H1 (cell line): ENCODE measurements at regions not wholly inside any gene's neighbourhood (a gene's known extent, or its start where the extent isn't known, plus 50 kb on each side); places are given as distances from the start of the nearest gene placed in this dataset.

Source experiments
- CTCF ChIA-PET: fragments of 300-600 bp; sonication (Branson Sonifier 250); formaldehyde crosslinking; loops from one replicate; lab custom pipeline; 2021; ENCODE audit not compliant: partially characterized antibody; lab: Charles Lee
- POLR2A ChIA-PET: fragments of 300-600 bp; sonication (Branson Sonifier 250); formaldehyde crosslinking; loops from one replicate; lab custom pipeline; 2021; ENCODE audit warnings: inconsistent platforms; ENCODE audit not compliant: partially characterized antibody; lab: Charles Lee
- DNase-seq, 2 experiments: peaks; one replicate each; pipeline versions ENCODE4 v3.0.0 to v3.0.0-alpha.2; 2010 to 2022; ENCODE audit warnings: low spot score in 2 of 2, low read depth in 1 of 2, mixed read lengths in 1 of 2
- FAIRE-seq: peaks from 2 replicates; lab custom pipeline; 2011; peaks lifted over from hg19 to GRCh38; lab: Jason Lieb, UNC
- H2AFZ ChIP-seq: 2 replicates; pipeline ENCODE4 v1.8.1; 2012; ENCODE audit warnings: low read length, inconsistent platforms
- H2AK5ac ChIP-seq: 2 replicates; pipeline ENCODE4 v1.6.1; 2013; ENCODE audit warnings: low read depth, low read length
- H2BK120ac ChIP-seq: replicated peaks from 2 replicates; pipeline ENCODE3; 2013; ENCODE audit warnings: low read depth, low read length, inconsistent platforms
- H2BK12ac ChIP-seq: 2 replicates; pipeline ENCODE4 v1.6.1; 2013; ENCODE audit warnings: low read depth, low read length
- H2BK15ac ChIP-seq: 2 replicates; pipeline ENCODE4 v1.6.1; 2013; ENCODE audit warnings: low read length
- H2BK20ac ChIP-seq: 2 replicates; pipeline ENCODE4 v1.6.1; 2013; ENCODE audit warnings: low read length
- H2BK5ac ChIP-seq: 2 replicates; pipeline ENCODE4 v1.6.1; 2013; ENCODE audit warnings: low read depth, low read length
- H3K14ac ChIP-seq: 2 replicates; pipeline ENCODE4 v1.6.1; 2013; ENCODE audit warnings: inconsistent platforms; ENCODE audit not compliant: insufficient read length
- H3K18ac ChIP-seq: 2 replicates; pipeline ENCODE4 v1.6.1; 2013; ENCODE audit warnings: low read length; ENCODE audit errors: extremely low read depth
- H3K23ac ChIP-seq: 2 replicates; pipeline ENCODE4 v1.6.1; 2013; ENCODE audit warnings: inconsistent platforms; ENCODE audit not compliant: insufficient read length
- H3K23me2 ChIP-seq: 2 replicates; pipeline ENCODE4 v1.6.1; 2013; ENCODE audit warnings: low read depth, low read length
- H3K27ac ChIP-seq: 2 replicates; pipeline ENCODE4 v1.6.1; 2011; ENCODE audit warnings: low read depth, low read length, inconsistent platforms
- H3K27me3 ChIP-seq, 4 experiments: replicated peaks in 1 of 4; 1 replicate in 1 of 4; 2 replicates in 3 of 4; pipeline versions ENCODE4 v1.6.1 to v1.8.1; 2011 to 2013; ENCODE audit warnings: low read length in 3 of 4, mild to moderate bottlenecking in 3 of 4, inconsistent platforms in 2 of 4, mixed read lengths in 2 of 4, moderate library complexity in 1 of 4; ENCODE audit not compliant: control insufficient read depth in 3 of 4, insufficient read depth in 3 of 4; ENCODE audit errors: extremely low read depth in 1 of 4
- H3K36me3 ChIP-seq, 4 experiments: 2 replicates each; pipeline versions ENCODE4 v1.6.1 to v1.8.1; 2011 to 2013; ENCODE audit warnings: mild to moderate bottlenecking in 4 of 4, low read length in 3 of 4, moderate library complexity in 2 of 4, control low read depth in 1 of 4, inconsistent platforms in 1 of 4; ENCODE audit not compliant: insufficient read depth in 4 of 4, control insufficient read depth in 2 of 4
- H3K4ac ChIP-seq: replicated peaks from 2 replicates; pipeline ENCODE3; 2013; ENCODE audit warnings: low read length, low read depth, mixed read lengths, inconsistent platforms; ENCODE audit not compliant: insufficient read length
- H3K4me1 ChIP-seq, 4 experiments: replicated peaks in 1 of 4; 1 replicate in 1 of 4; 2 replicates in 3 of 4; pipeline versions ENCODE4 v1.6.1 to v1.8.1; 2011 to 2013; ENCODE audit warnings: low read length in 3 of 4, inconsistent platforms in 2 of 4, mixed read lengths in 1 of 4; ENCODE audit not compliant: insufficient read depth in 4 of 4, control insufficient read depth in 3 of 4
- H3K4me2 ChIP-seq, 2 experiments: 2 replicates each; pipeline versions ENCODE4 v1.6.1 to v1.8.1; 2011 to 2013; ENCODE audit warnings: low read depth in 2 of 2, low read length in 2 of 2, control low read depth in 1 of 2, inconsistent platforms in 1 of 2, mild to moderate bottlenecking in 1 of 2; ENCODE audit not compliant: insufficient read depth in 1 of 2
- H3K4me3 ChIP-seq, 4 experiments: fragments of 200-600, 300-600 bp in 1 of 4; sonication (generic), shearing (Covaris generic), sonication (Bioruptor Twin) in 1 of 4; 2 replicates each; pipeline versions ENCODE4 v1.5.1 to v1.8.1; 2011 to 2016; ENCODE audit warnings: low read length in 4 of 4, low read depth in 3 of 4, control low read depth in 2 of 4, inconsistent platforms in 2 of 4, mild to moderate bottlenecking in 2 of 4, mixed read lengths in 1 of 4, moderate library complexity in 1 of 4; ENCODE audit not compliant: insufficient read depth in 2 of 4; ENCODE audit errors: extremely low read depth in 1 of 4
- H3K56ac ChIP-seq: replicated peaks from 2 replicates; pipeline ENCODE3; 2013; ENCODE audit warnings: low read depth, mild to moderate bottlenecking, mixed read lengths, low read length, inconsistent platforms; ENCODE audit not compliant: insufficient read length
- H3K79me1 ChIP-seq: 2 replicates; pipeline ENCODE4 v1.6.1; 2013; ENCODE audit warnings: low read depth, low read length, control low read depth
- H3K79me2 ChIP-seq, 2 experiments: 2 replicates each; pipeline versions ENCODE4 v1.6.1 to v1.8.1; 2012 to 2013; ENCODE audit warnings: low read length in 2 of 2, mild to moderate bottlenecking in 2 of 2, inconsistent platforms in 1 of 2; ENCODE audit not compliant: insufficient read depth in 2 of 2, control insufficient read depth in 1 of 2
- H3K9ac ChIP-seq, 4 experiments: replicated peaks in 1 of 4; 1 replicate in 1 of 4; 2 replicates in 3 of 4; pipeline versions ENCODE4 v1.6.1 to v1.8.1; 2011 to 2013; ENCODE audit warnings: low read depth in 3 of 4, low read length in 3 of 4, control low read depth in 2 of 4, mild to moderate bottlenecking in 2 of 4, moderate library complexity in 2 of 4, inconsistent platforms in 1 of 4; ENCODE audit errors: extremely low read depth in 1 of 4
- H3K9me3 ChIP-seq, 2 experiments: 2 replicates each; pipeline versions ENCODE4 v1.6.1 to v1.8.1; 2012 to 2013; ENCODE audit warnings: mild to moderate bottlenecking in 2 of 2, moderate library complexity in 2 of 2, control low read depth in 1 of 2, inconsistent platforms in 1 of 2, low read depth in 1 of 2, low read length in 1 of 2, mixed read lengths in 1 of 2; ENCODE audit not compliant: insufficient read depth in 2 of 2
- H4K20me1 ChIP-seq, 2 experiments: replicated peaks in 1 of 2; 2 replicates each; pipeline versions ENCODE3 to v1.8.1; 2011 to 2013; ENCODE audit warnings: inconsistent platforms in 2 of 2, low read length in 2 of 2, mild to moderate bottlenecking in 1 of 2; ENCODE audit not compliant: insufficient read depth in 2 of 2, control insufficient read depth in 1 of 2
- H4K5ac ChIP-seq: 2 replicates; pipeline ENCODE4 v1.6.1; 2013; ENCODE audit warnings: low read length, low read depth, mixed read lengths, inconsistent platforms; ENCODE audit not compliant: insufficient read length
- H4K8ac ChIP-seq: 2 replicates; pipeline ENCODE4 v1.8.0; 2013; ENCODE audit warnings: mild to moderate bottlenecking, moderate library complexity, low read length, inconsistent platforms; ENCODE audit not compliant: insufficient read depth; ENCODE audit errors: extremely low read depth
- H4K91ac ChIP-seq: replicated peaks from 2 replicates; pipeline ENCODE3; 2013; ENCODE audit warnings: low read length, mixed read lengths, inconsistent platforms; ENCODE audit not compliant: insufficient read length
- BRCA1 ChIP-seq: IDR thresholded peaks from 2 replicates; pipeline ENCODE4 v1.6.1; 2012; ENCODE audit warnings: low read depth, low read length, improper control_type of control experiment
- RAD21 ChIP-seq, 2 experiments: IDR thresholded peaks in 1 of 2; conservative IDR thresholded peaks in 1 of 2; 2 replicates each; pipeline ENCODE4 v1.6.1; 2011; ENCODE audit warnings: low read depth in 2 of 2, low read length in 2 of 2, improper control_type of control experiment in 1 of 2, inconsistent platforms in 1 of 2, mild to moderate bottlenecking in 1 of 2, moderate library complexity in 1 of 2
- WGBS, 2 experiments: shearing (Covaris generic) in 1 of 2; methylation state at CpG; one replicate each; pipeline versions ENCODE4 v1.1.6 to v1.1.7; 2013 to 2015; ENCODE audit warnings: low lambda C conversion rate in 2 of 2, mixed read lengths in 2 of 2, inconsistent platforms in 1 of 2, low coverage in 1 of 2, missing lambda C conversion rate in 1 of 2; ENCODE audit not compliant: insufficient replicate concordance in 2 of 2, insufficient coverage in 1 of 2, insufficient read length in 1 of 2; ENCODE audit errors: extremely low coverage in 1 of 2, missing lambda C conversion rate in 1 of 2; 5-methylcytosine and 5-hydroxymethylcytosine counted together
- TF ChIP-seq, protein P1 (sequence below): IDR thresholded peaks from 2 replicates; pipeline ENCODE4 v1.6.1; 2012; ENCODE audit warnings: inconsistent platforms

DNA sequence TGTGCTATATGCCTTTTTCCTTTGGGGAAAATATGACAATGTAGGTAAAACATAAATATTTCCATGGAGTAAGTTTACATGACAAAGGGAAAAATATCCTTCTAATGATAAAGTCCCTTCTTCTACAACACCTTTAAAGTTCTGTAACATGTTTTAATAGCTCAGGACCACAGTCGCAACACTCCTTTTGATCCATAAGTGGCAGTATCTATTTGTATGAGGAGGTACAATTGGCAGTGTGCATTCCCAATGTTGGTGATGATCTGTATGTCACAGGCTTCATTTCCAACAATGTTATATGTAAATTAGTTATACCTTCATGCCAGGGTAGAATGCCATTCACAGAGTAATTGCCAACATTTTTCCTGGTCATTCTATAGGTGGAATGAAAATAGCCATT, 127.1 kb upstream of the CCNH start:
- Histone ChIP-seq H4K8ac (no peak overlapping the region), H3K14ac (no peak overlapping the region), H2AFZ (no peak overlapping the region), H3K18ac (no peak overlapping the region), H3K79me1 (no peaks in the 10 kb centered on the region), H2BK120ac (no peak overlapping the region), H3K4ac (no peak overlapping the region), H2BK20ac (no peak overlapping the region), H3K23ac (no peak overlapping the region), H2AK5ac (no peak overlapping the region), H3K27ac (no peak overlapping the region), H3K56ac (no peak overlapping the region), H3K23me2 (no peaks in the 10 kb centered on the region), H3K4me2 (no peak overlapping the region), H2BK5ac (no peak overlapping the region), H3K36me3 (no peaks in the 10 kb centered on the region), H3K4me1 (no peaks in the 10 kb centered on the region), H4K91ac (no peak overlapping the region), H2BK15ac (no peak overlapping the region), H3K79me2 (no peaks in the 10 kb centered on the region), H3K9me3 (no peaks in the 10 kb centered on the region), H3K9ac (no peak overlapping the region), H3K27me3 (no peaks in the 10 kb centered on the region), H3K4me3 (no peak overlapping the region), H4K5ac (no peak overlapping the region), H2BK12ac (no peak overlapping the region), H4K20me1 (no peaks in the 10 kb centered on the region)
- FAIRE-seq (no peak), DNase-seq (no peak)
- ChIA-PET CTCF (no interaction called here), POLR2A (no interaction called here)
- no peak for TF ChIP-seq BRCA1
- TF ChIP-seq RAD21 (IDR thresholded peaks at IDR 0.05 in 1 of 2, conservative IDR thresholded peaks at IDR 0.05 in 1 of 2; ENCODE audit: low read depth in 2 of 2, low read length in 2 of 2) = peak; percentile 16 to 20; a peak in 3 of 4 replicates
- TF ChIP-seq, protein P1, sequence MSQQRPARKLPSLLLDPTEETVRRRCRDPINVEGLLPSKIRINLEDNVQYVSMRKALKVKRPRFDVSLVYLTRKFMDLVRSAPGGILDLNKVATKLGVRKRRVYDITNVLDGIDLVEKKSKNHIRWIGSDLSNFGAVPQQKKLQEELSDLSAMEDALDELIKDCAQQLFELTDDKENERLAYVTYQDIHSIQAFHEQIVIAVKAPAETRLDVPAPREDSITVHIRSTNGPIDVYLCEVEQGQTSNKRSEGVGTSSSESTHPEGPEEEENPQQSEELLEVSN = no peak
- WGBS, 2 experiments = 92% methylated on average over 1 of the region's 1 CpG; no CpG with 5 or more reads in 1 of the 2 experiments
